ENCODE measurements at regions not wholly inside any gene's neighbourhood (a gene's known extent, or its start where the extent isn't known, plus 50 kb on each side); places are given as distances from the start of the nearest gene placed in this dataset.

DNA sequence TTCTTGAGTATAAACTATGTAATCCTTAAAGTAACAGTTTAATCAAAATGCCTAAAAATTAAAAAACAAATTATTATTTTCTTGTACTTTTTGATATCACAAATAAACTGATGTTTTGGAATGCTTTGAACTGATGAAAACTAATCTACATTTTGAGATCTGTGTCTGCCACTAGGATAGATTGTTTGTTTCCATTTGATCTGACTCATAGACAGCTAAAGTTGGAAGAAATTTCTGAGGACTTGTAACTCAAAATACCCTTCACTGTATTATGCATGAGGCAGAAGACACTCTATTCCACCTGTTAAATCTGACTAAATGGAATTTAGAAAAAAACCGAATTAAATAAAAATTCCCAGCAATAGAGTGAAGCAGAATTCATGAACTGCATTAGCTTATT is 1400.0 kb upstream of the FLRT2 start:
- no peak for DNase-seq (ENCODE audit: low read depth)
- TF ChIP-seq, protein P1, sequence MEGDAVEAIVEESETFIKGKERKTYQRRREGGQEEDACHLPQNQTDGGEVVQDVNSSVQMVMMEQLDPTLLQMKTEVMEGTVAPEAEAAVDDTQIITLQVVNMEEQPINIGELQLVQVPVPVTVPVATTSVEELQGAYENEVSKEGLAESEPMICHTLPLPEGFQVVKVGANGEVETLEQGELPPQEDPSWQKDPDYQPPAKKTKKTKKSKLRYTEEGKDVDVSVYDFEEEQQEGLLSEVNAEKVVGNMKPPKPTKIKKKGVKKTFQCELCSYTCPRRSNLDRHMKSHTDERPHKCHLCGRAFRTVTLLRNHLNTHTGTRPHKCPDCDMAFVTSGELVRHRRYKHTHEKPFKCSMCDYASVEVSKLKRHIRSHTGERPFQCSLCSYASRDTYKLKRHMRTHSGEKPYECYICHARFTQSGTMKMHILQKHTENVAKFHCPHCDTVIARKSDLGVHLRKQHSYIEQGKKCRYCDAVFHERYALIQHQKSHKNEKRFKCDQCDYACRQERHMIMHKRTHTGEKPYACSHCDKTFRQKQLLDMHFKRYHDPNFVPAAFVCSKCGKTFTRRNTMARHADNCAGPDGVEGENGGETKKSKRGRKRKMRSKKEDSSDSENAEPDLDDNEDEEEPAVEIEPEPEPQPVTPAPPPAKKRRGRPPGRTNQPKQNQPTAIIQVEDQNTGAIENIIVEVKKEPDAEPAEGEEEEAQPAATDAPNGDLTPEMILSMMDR (IDR thresholded peaks at IDR 0.05; ENCODE audit: control insufficient read depth, extremely low read depth, insufficient read depth), result no peak
- H3K4me3 ChIP-seq (ENCODE audit: low read depth, low read length), result no peak overlapping the region

- no peak for DNase-seq (ENCODE audit: low read depth)
- no peak overlapping the region for H3K4me3 ChIP-seq (ENCODE audit: low read depth, low read length)
- TF ChIP-seq, protein P1 (IDR thresholded peaks at IDR 0.05; ENCODE audit: control insufficient read depth, extremely low read depth, insufficient read depth), result no peak
Observed at GRCh38 chr14:84131924-84132323, 1398.0 kb upstream of the FLRT2 start.

DNA sequence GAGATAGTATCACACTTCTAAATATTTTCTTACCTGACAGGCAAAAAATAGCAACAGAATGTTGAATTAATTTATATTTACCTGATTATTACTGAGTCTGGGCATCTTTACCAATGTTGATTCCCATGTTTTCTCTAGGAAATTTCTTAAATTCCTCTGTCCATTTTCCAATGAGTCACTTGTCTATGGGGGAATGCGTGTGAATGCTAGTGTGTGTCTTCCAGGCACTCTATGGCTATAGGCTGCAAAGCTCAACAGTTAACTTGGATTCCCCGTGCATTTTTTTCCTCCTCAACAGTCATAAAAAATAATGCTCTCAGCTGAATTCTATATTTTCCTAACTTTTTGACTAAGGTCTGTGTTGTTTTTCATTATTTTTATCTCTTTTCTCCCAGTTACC is 1385.8 kb upstream of the FLRT2 start:
- DNase-seq (ENCODE audit: low read depth), result no peak
- TF ChIP-seq, protein P1 (IDR thresholded peaks at IDR 0.05; ENCODE audit: control insufficient read depth, extremely low read depth, insufficient read depth), result no peak

GRCh38 chr14:84152452-84152851 is 1377.5 kb upstream of the FLRT2 start:
- no peak overlapping the region for H3K4me3 ChIP-seq (ENCODE audit: low read depth, low read length)
- DNase-seq (ENCODE audit: low read depth), result no peak
- TF ChIP-seq, protein P1 (IDR thresholded peaks at IDR 0.05; ENCODE audit: control insufficient read depth, extremely low read depth, insufficient read depth), result no peak

More for the DNA sequence above, 1385.8 kb upstream of the FLRT2 start:
- H3K4me3 ChIP-seq (ENCODE audit: low read depth, low read length), result no peak overlapping the region

DNA sequence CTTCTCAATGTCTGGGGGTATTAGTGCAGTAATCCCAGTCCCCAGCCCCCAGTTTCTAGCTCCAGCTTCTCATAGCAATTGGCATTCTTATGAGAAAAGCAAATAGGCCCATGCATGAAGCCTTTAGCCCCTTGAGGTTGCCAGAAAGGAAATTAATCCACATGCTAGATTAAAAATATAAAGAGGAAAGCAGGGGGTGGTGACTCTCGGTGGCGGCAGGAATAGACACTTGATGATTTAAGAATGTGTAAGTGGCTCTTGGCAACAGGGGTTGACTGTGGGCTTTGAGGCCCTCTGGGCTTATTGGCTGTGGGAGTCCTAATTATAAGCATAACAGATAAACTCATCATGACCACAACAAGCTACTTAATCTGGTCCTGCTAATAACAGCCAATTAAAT is 1367.3 kb upstream of the FLRT2 start:
- TF ChIP-seq, protein P1 (IDR thresholded peaks at IDR 0.05; ENCODE audit: control insufficient read depth, extremely low read depth, insufficient read depth), result no peak
- H3K4me3 ChIP-seq (ENCODE audit: low read depth, low read length), result no peak overlapping the region
- no peak for DNase-seq (ENCODE audit: low read depth)

DNA sequence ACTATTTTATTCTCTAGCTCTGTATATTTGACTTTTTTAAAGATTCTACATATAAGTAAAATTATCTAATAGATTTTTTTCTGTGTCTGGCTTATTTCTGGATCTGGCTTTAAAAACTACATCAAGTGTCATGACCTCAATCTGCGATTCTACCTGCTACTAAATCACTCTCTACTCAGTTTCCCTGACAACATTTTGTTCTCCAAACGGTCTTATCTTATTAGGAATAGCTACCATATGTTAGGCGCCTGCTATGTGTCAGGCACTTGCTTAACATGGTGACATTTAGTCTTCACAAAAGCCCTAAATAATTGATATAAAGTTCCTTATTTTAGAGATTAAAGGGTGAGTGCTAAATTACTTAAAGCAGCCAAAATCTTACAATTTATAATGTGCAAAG is 1362.9 kb upstream of the FLRT2 start:
- TF ChIP-seq, protein P1 (IDR thresholded peaks at IDR 0.05; ENCODE audit: control insufficient read depth, extremely low read depth, insufficient read depth), result no peak
- H3K4me3 ChIP-seq (ENCODE audit: low read depth, low read length), result no peak overlapping the region
- no peak for DNase-seq (ENCODE audit: low read depth)

- DNase-seq (ENCODE audit: low read depth), result no peak
- TF ChIP-seq, protein P1 (IDR thresholded peaks at IDR 0.05; ENCODE audit: control insufficient read depth, extremely low read depth, insufficient read depth), result no peak
- no peak overlapping the region for H3K4me3 ChIP-seq (ENCODE audit: low read depth, low read length)
Observed at GRCh38 chr14:84180336-84180735, 1349.6 kb upstream of the FLRT2 start.

Measured in LNCaP clone FGC (cell line).